Lung (tissue), 11 donors: ENCODE measurements at regions not wholly inside any gene's neighbourhood (a gene's known extent, or its start where the extent isn't known, plus 50 kb on each side); places are given as distances from the start of the nearest gene placed in this dataset.

Experiments used
- ATAC-seq: fragments of 200-7000 bp; cut with Tn5 transposase; one replicate; pipeline ENCODE4 v1.9.1; 2020; ENCODE audit warnings: moderate number of reproducible peaks; ENCODE audit not compliant: insufficient read depth, low FRiP score
- DNase-seq, 3 donors: peaks; one replicate each; pipeline ENCODE4 v3.0.0-alpha.2; 2013 to 2017
- H3K27ac ChIP-seq, 2 donors: one replicate each; pipeline ENCODE4 v1.5.1; 2013; ENCODE audit warnings: mild to moderate bottlenecking in 2 of 2, moderate library complexity in 2 of 2, control low read depth in 1 of 2, inconsistent platforms in 1 of 2, low read depth in 1 of 2, low read length in 1 of 2
- H3K27me3 ChIP-seq, 3 donors: one replicate each; pipeline ENCODE4 v1.5.1; 2013; ENCODE audit warnings: low read length in 2 of 3; ENCODE audit not compliant: control insufficient read depth in 3 of 3, insufficient read depth in 3 of 3
- H3K36me3 ChIP-seq, 4 donors: one replicate each; pipeline ENCODE4 v1.5.1; 2013; ENCODE audit warnings: low read length in 4 of 4, mild to moderate bottlenecking in 1 of 4, moderate library complexity in 1 of 4; ENCODE audit not compliant: control insufficient read depth in 4 of 4, insufficient read depth in 4 of 4
- H3K4me1 ChIP-seq, 5 donors: one replicate each; pipeline ENCODE4 v1.5.1; 2013; ENCODE audit warnings: low read length in 5 of 5, mild to moderate bottlenecking in 2 of 5, moderate library complexity in 1 of 5; ENCODE audit not compliant: control insufficient read depth in 5 of 5, insufficient read depth in 5 of 5
- H3K4me3 ChIP-seq: one replicate; pipeline ENCODE4 v1.5.1; 2013; ENCODE audit warnings: mild to moderate bottlenecking, control low read depth, moderate library complexity
- H3K9ac ChIP-seq, 2 donors: one replicate each; pipeline ENCODE4 v1.5.1; 2013; ENCODE audit warnings: low read length in 2 of 2, control low read depth in 1 of 2; ENCODE audit not compliant: insufficient read depth in 1 of 2
- H3K9me3 ChIP-seq, 4 donors: one replicate each; pipeline ENCODE4 v1.5.1; 2013; ENCODE audit warnings: low read length in 3 of 4, mild to moderate bottlenecking in 1 of 4, moderate library complexity in 1 of 4; ENCODE audit not compliant: control insufficient read depth in 4 of 4, insufficient read depth in 3 of 4
- CTCF ChIP-seq: IDR thresholded peaks from 2 replicates; pipeline ENCODE4 v1.5.1; 2012; ENCODE audit warnings: mild to moderate bottlenecking; ENCODE audit errors: control extremely low read depth, extremely low read depth
- WGBS, 2 donors: extraction: QIAGEN DNeasy Blood & Tissue Kit; methylation state at CpG; one replicate each; pipeline ENCODE4 v1.1.7; 2013; 5-methylcytosine and 5-hydroxymethylcytosine counted together
- donor health status: control.
- donor health status: control.
- donor health status: Bipolar disorder and iron deficiency.
- donor health status: healthy.
- donor health status: DM: yes; HTN: yes; CAD: no.

DNA sequence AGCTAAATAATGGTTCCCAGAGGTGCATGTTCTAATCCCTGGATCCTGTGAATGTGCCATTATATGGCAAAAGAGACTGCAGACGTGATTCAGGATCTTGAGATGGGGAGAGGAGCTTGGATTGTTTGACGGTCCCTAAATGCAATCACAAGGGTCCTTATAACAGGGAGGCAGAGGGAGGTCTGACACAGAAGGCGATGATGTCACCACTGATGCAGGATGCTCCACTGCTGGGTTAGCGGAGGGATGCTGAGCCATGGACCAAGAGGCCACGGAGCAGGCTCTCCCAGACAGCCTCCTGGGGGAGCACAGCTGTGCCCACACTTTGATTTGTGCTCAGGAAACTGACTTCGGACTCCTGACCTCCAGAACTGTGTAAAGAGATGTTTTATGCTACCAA is 156.2 kb downstream of the UXS1 start:
- no peak for TF ChIP-seq CTCF
- ATAC-seq (no peak), DNase-seq (no peak)
- no peak overlapping the region for H3K27ac ChIP-seq
- no peak overlapping the region for H3K9ac ChIP-seq
- no peaks in the 10 kb centered on the region for H3K36me3 ChIP-seq
- H3K4me3 ChIP-seq = no peak overlapping the region
- H3K9me3 ChIP-seq = no peaks in the 10 kb centered on the region
- H3K27me3 ChIP-seq = no peaks in the 10 kb centered on the region
- H3K4me1 ChIP-seq = peaks cover 0 to 4% (median 0%) of the 10 kb centered on the region in 5 donors
- WGBS, 2 donors = 87 to 90% methylated on average over 6 of the region's 6 CpGs

GRCh38 chr2:106037262-106037661 is 156.8 kb downstream of the UXS1 start:
- Histone ChIP-seq H3K27ac (no peak overlapping the region), H3K4me1 (peaks cover 0 to 4% (median 0%) of the 10 kb centered on the region in 5 donors), H3K4me3 (no peak overlapping the region), H3K9me3 (peaks cover 0 to 2% (median 0%) of the 10 kb centered on the region in 4 donors), H3K27me3 (no peaks in the 10 kb centered on the region), H3K36me3 (no peaks in the 10 kb centered on the region), H3K9ac (no peak overlapping the region)
- no peak for TF ChIP-seq CTCF
- ATAC-seq (no peak), DNase-seq (no peak)
- WGBS, 2 donors = 44 to 98% methylated on average over 1 of the region's 1 CpG

GRCh38 chr2:106034325-106034724 is 159.8 kb downstream of the UXS1 start:
- WGBS, 2 donors = 75 to 86% methylated on average over 3 of the region's 3 CpGs
- H3K9ac ChIP-seq = no peak overlapping the region

More at GRCh38 chr2:106034325-106034724, 159.8 kb downstream of the UXS1 start:
- no peaks in the 10 kb centered on the region for H3K36me3 ChIP-seq
- no peaks in the 10 kb centered on the region for H3K27me3 ChIP-seq
- no peak for ATAC-seq
- peaks cover 5 to 15% (median 14%) of the 10 kb centered on the region in 5 donors for H3K4me1 ChIP-seq
- no peak overlapping the region for H3K4me3 ChIP-seq
- H3K27ac ChIP-seq = no peak overlapping the region
- TF ChIP-seq CTCF = no peak
- DNase-seq = no peak
- peaks cover 0 to 2% (median 0%) of the 10 kb centered on the region in 4 donors for H3K9me3 ChIP-seq
